ENCODE measurements at regions not wholly inside any gene's neighbourhood (a gene's known extent, or its start where the extent isn't known, plus 50 kb on each side); places are given as distances from the start of the nearest gene placed in this dataset.

- no peak for TF ChIP-seq REST (IDR thresholded peaks at IDR 0.05; ENCODE audit: insufficient read depth in 1 of 2, low read depth in 2 of 2, low read length in 2 of 2)
- no peak for TF ChIP-seq TAF1 (IDR thresholded peaks at IDR 0.05; ENCODE audit: borderline replicate concordance, insufficient read depth, low read length)
- TF ChIP-seq POLR2AphosphoS5 (IDR thresholded peaks at IDR 0.05; ENCODE audit: low read depth, low read length), result no peak
Measured at GRCh38 chr2:122172812-122173211, 417.4 kb downstream of the TSN start.

All from PFSK-1 (cell line).